Left ventricle myocardium superior (tissue), 1 donor: ENCODE measurements at regions not wholly inside any gene's neighbourhood (a gene's known extent, or its start where the extent isn't known, plus 50 kb on each side); places are given as distances from the start of the nearest gene placed in this dataset.
"Not testable (repeated sequence)": the region's sequence is repeated elsewhere in the genome, so short reads cannot be mapped to it uniquely, and the experiment has no call there.

Source experiments
- ATAC-seq: fragments of 200-7000 bp; cut with Tn5 transposase; one replicate; pipeline ENCODE4 v1.9.1; 2020; ENCODE audit warnings: mild to moderate bottlenecking, moderate library complexity
- DNase-seq: peaks from one replicate; pipeline ENCODE4 v3.0.0-alpha.2; 2020
- intact Hi-C: fragments of 100-400 bp; cut with micrococcal nuclease; formaldehyde crosslinking; loops from one replicate; pipeline ENCODE4 v1.11.0; 2022
- donor health status: DM: no; HTN: yes; CAD: no; lungs with severe emphysema.

DNA sequence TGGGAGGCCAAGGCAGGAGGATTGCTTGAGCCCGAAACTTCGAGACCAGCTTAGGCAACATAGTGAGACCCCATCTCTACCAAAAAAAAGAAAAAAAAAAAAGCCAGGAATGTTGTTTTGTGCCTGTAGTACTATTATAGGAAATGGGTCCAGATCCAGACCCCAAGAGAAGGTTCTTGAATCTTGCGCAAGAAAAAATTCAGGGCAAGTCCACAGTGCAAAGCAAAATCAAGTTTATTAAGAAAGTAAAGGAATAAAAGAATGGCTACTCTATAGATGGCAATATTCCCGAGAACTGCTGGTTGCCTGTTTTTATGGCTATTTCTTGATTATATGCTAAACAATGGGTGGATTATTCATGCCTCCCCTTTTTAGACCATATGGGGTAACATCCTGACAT, 51.2 kb upstream of the RDX start:
- intact Hi-C loops = no loop called here
- ATAC-seq = no peak
- DNase-seq = no peak

GRCh38 chr11:110349138-110349996, 53.0 kb upstream of the RDX start:
- DNase-seq = no peak
- no peak for ATAC-seq
- intact Hi-C loops = no loop called here

GRCh38 chr11:110349997-110350383, 53.6 kb upstream of the RDX start:
- intact Hi-C loops, ATAC-seq: not testable (repeated sequence)

DNA sequence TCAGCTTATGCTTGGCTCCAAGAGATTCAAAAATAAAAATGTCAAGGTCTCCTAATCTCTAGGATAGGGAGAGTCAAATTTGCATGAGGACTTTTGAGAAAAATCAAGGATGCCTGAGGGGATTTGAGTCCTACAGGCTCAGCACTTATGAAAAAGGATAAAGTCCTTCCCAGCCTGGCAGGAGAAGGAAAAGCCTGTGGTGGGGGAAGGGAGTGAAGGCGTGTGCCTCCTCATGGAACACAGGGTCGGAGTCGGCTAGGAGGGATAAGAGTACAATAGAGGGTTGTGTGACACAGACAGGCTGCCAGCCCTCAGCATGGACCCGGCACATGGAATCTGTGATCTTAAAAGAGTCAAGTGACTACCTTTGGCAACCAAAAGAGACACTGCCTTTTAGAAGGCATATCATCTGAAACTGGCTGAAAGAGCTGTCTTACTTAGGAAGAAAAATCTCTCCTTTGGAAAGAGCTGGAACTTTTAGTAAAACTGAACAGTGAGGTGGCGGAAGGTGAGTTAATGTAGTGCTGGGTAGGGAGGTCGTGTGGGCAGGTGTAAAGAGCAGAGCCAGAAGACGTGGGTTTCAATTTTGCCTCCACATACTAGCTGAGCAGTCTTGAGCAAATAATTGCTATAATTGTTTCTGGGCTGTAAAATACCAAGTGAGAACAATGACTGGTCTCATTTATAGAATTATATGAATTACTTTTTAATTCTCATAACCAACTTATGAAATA, 58.8 kb upstream of the RDX start:
- DNase-seq (no peak), ATAC-seq (peak; percentile 26)
- intact Hi-C loops = no loop called here

More at GRCh38 chr11:110349997-110350383, 53.6 kb upstream of the RDX start:
- not testable (repeated sequence) for DNase-seq

DNA sequence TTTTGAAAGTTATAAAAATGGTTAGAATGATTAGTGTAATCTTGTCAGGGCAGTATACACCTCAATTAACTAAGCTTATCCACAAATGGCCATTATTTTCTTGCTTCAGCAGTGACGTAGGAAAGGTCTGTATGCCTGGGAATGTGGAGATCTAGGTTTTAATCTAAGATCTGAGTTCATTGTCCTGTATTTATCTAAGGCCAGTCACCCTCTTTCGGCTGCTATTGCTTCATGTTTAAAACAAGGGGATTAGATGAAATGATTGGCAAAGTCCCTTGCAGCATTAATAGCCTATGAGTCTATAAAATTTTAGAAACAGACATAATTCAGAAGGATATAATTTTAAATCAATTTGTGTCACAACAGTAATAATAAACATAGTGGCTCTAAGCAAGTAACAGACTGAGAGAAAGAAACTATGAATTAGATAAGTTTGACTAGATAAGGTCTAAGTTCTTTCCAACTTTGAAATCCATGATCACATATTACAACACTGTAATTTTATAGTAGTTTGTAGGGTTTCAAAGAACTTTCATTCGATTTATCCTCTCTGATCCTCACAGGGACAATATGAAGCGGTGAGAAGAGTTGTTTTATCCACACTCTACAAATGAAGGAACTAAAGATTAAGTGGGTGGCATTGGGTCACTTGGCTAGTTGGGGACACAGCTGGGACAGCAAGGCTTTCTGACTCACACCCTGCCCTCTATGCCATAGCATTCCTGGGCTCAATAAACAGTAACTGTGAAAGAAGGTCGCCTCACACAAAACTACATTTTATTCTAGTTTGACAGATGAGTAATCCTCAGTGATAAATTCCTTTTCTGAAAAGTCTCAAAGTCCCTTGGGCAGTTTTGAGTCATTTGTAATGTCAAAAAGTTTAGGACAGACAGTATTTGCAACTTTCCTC, 60.6 kb upstream of the RDX start:
- intact Hi-C loops = no loop called here
- no peak for ATAC-seq
- DNase-seq = no peak

GRCh38 chr11:110358336-110358735, 61.9 kb upstream of the RDX start:
- DNase-seq = no peak
- intact Hi-C loops = no loop called here
- no peak for ATAC-seq

DNA sequence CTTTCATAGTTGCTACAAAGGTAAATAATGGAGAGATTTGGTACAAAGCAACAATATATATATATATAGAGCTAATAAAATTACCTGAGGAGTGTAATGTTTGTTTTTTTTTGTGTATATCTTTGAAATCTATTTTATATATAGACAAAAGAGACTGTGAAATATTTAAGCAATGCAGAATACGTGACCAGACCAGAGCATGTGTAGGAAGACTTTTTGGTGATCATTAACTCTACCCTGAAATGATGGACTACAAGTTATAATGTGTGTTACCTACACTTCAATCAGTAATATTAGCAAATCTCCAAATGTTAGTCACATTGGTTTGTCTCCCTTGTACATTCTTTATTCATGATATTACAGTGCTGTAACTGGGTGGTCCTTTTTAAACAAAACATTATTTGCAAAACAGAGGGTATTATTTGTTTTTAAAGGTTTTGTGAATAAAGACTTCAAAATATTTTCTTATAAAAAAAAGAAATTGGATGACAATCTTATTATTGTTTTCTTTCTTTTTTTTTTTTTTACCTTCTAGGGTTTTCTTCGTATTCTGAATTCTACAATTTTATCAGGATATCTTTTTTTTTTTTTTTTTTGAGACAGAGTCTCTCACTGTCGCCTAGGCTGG, 64.5 kb upstream of the RDX start:
- DNase-seq, ATAC-seq, intact Hi-C loops: not testable (repeated sequence)

DNA sequence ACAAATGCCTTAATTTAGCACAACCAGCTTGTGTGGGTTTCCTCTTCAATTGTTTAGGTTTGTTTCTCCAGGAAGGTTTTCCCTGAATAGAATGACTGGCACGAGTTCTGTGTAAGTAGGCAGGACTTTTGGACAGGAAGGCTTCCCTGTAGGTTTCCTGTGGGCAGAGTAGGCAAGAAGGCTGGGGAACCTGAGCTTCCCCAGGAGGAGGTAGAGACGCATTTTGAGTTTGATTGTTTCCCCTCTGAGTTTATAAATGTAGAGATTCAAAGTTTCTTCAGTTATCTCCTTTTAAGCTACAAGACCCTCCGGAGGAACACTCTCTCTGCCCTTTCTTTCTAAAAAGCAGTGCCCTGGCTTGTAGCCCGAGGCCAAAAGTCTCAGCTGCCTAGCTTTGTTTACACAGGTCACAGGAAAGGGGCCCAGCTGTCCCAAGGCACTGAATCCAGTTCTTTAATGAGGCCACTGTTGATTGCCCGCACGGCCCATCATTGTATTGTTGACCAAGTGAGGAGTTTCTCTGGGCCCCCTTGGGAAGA, 66.6 kb upstream of the RDX start:
- DNase-seq (no peak), ATAC-seq (peak; percentile 55)
- intact Hi-C loops = no loop called here

GRCh38 chr11:110366291-110366690, 63.5 kb upstream of the FDX1 start:
- peak; percentile 72 for DNase-seq
- ATAC-seq = peak; percentile 86
- intact Hi-C loops = loop anchor here (2.0 kb wide), 1 partner anchor 165 kb away; no protein-coding TSS in a partner anchor

DNA sequence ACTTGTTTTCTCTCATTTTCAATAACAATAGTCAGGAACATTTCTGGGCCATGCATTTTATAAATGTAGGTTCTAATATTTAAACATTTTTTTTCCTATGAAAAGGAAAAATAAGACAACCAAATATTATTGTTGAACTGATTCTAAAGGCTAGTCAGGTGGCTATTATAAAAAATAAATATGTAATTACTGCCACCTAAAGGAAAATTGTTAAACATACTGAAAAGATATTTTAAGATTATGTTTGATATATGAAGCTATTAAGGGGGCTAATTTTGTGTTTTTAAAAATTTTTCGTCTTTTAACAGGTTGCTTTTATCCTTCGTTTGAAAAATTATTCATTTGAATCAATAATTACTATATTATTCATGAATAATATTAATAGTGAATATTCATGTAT, 62.2 kb upstream of the FDX1 start:
- no peak for ATAC-seq
- no peak for DNase-seq
- intact Hi-C loops = loop anchor here (2.0 kb wide), 1 partner anchor 167 kb away; no protein-coding TSS in a partner anchor

DNA sequence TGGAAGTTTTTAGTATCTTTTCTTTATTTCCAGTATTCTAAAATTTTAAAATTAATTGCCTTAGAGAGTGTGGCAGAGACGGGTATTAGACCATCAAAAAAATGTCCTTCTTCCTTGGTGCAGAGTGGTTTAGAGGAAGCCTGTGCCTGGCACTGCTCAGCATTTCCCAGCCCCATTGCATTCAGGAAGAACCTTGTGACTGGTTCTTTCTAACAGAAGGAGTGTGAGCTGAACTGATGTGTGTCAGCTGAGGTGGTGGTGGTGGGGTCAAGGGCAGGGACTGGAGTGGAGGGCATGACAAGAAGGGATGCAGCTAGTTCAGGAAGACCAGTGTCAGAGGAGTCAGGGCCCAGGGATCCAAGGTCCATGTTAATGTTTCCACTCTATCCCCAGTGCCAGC, 58.7 kb upstream of the FDX1 start:
- no peak for ATAC-seq
- intact Hi-C loops = no loop called here

DNA sequence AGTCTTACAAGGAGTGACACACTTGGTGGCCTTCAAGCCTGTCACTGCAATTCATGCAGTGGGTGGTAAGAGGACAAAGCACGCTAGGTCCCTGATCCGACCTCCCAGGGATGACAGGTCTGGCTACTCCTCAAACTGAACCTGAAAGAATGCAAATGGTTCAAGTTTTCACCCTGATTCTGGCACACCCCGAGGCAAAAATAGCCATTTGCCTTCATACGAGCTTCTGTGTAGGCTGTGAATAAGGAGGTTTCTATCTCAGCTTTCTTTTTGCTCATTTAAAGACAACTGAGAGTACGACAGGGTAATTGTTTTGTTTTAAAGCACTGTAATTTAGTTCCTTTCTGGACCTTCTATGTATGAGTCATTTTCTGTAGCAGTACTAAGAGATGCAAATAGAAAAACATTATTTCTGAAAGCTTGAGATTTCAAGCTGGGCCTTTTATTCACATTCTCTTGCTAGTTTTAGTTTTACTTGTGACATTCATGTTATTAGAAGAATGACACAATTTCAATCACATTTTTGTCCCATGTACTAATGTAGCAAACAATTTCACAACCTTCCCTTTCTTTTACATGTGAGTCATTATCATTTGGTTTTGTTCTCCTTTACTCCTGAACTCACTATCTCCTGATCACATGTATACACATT, 56.6 kb upstream of the FDX1 start:
- intact Hi-C loops = no loop called here
- ATAC-seq (no peak), DNase-seq (no peak)

More for the DNA sequence above, 58.7 kb upstream of the FDX1 start:
- DNase-seq = no peak

DNA sequence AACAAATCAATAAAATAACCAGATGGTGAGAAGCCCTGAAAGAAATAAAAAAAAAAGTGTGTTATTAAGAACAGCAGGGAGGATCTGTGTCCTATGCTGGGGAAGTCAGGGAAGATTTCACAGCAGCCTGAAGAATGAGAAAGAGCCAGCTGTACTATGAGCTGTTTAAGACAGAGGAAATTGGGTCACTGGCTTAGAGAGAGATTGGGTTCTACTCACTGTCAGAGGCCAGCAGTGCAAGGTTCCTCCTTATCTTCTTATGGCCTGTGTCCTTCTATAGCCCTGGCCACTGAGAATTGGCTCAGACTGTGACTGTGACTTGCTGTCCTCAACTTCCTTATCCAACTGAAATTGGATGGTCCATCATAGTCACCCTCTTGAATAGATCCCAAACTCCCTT, 54.8 kb upstream of the FDX1 start:
- ATAC-seq = peak; percentile 67
- intact Hi-C loops = no loop called here
- no peak for DNase-seq

- ATAC-seq = no peak
- DNase-seq = no peak
- intact Hi-C loops = no loop called here
Observed at GRCh38 chr11:110375351-110375750, 54.4 kb upstream of the FDX1 start.

- intact Hi-C loops = no loop called here
- DNase-seq (no peak), ATAC-seq (no peak)
Observed at GRCh38 chr11:110376021-110376420, 53.7 kb upstream of the FDX1 start.

DNA sequence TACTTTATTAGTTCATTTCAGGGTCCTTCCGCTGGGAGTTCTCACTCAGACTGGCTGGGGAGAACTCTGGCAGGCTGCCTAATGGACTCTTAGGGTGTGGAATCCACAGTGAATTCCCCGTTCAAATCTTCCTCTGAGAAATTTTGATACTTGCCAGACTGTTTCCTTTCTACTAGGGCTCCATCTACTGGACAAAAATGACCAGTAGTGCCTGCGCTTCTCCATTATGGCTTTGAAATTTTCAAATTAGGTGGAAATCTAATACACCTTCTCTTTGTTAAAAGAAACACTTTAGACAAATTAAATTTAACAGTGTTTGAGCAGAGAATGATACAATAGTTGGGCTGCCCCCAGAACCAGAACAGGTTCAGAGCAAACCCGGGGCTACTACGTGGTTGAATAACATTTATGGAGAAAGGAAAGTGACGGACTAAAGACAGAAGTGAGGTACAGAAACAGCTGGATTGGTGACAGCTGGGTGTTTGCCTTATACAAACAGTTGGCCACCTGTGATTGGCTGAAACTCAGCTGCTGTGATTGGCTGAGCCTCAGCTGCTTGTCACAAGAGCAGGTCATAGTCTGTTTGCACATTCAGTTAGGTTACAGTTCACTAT, 52.9 kb upstream of the FDX1 start:
- DNase-seq (peak; percentile 64), ATAC-seq (peak; percentile 88)
- intact Hi-C loops = no loop called here

- intact Hi-C loops = no loop called here
- ATAC-seq = no peak
- DNase-seq = no peak
Observed at GRCh38 chr11:110377434-110377833, 52.3 kb upstream of the FDX1 start.

DNA sequence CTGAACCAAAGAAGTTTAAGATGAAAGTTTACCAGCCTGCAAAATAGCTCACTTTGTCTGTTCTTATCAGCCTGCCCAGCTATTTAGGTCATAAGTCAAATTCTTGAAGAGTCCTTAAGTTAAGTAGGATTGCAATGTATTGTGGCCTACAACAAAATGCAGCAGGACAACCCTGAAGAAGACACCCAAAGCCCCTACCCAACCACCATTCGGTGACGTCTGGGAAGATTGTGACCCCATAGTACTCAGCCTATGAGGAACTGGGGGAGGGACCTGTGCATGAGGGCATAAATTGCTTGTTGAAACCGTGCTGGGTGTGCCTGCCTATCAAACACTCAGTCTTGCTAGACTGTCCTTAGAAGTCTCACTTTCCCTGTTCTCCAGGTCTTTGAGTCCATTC, 50.5 kb upstream of the FDX1 start:
- no peak for DNase-seq
- intact Hi-C loops = no loop called here
- no peak for ATAC-seq
